IMR-90 (cell line): ENCODE measurements at regions not wholly inside any gene's neighbourhood (a gene's known extent, or its start where the extent isn't known, plus 50 kb on each side); places are given as distances from the start of the nearest gene placed in this dataset.

ENCODE experiments used
- ATAC-seq: fragments of 200-7000 bp; cut with Tn5 transposase; 2 replicates; pipeline ENCODE4 v1.9.1; 2020; ENCODE audit warnings: low read depth, mild to moderate bottlenecking, moderate library complexity
- BruUV-seq: library from RNA; stranded (reverse); fragments of 400-500 nt; replicated peaks from 2 replicates; lab custom pipeline; 2021; lab: Mats Ljungman, UMichigan
- CTCF ChIA-PET: fragments of 300-600 bp; formaldehyde crosslinking; extraction: SDS; loops from one replicate; lab custom pipeline; 2021; ENCODE audit warnings: antibody characterized with exemption; lab: Yijun Ruan, JAX
- POLR2A ChIA-PET: fragments of 300-600 bp; sonication (Branson Sonifier 250); formaldehyde crosslinking; loops from one replicate; lab custom pipeline; 2022; ENCODE audit warnings: antibody characterized with exemption; ENCODE audit not compliant: unreplicated experiment; lab: Charles Lee
- DNase-seq: peaks from one replicate; pipeline ENCODE4 v3.0.0; 2013
- H2AFZ ChIP-seq: replicated peaks from 2 replicates; pipeline ENCODE3; 2013; ENCODE audit warnings: low read length, mild to moderate bottlenecking; ENCODE audit not compliant: poor library complexity
- H2AK5ac ChIP-seq: 2 replicates; pipeline ENCODE4 v1.6.1; 2013; ENCODE audit warnings: low read depth, low read length, inconsistent platforms
- H2AK9ac ChIP-seq: replicated peaks from 2 replicates; pipeline ENCODE3; 2013; ENCODE audit warnings: mild to moderate bottlenecking, low read depth, low read length, moderate library complexity; ENCODE audit not compliant: poor library complexity
- H2BK120ac ChIP-seq: 2 replicates; pipeline ENCODE4 v1.6.1; 2013; ENCODE audit warnings: low read depth, low read length, inconsistent platforms
- H2BK15ac ChIP-seq: 3 replicates; pipeline ENCODE4 v1.6.1; 2013; ENCODE audit warnings: low read depth, low read length, inconsistent platforms
- H2BK20ac ChIP-seq: 2 replicates; pipeline ENCODE4 v1.6.1; 2013; ENCODE audit warnings: low read depth, mild to moderate bottlenecking, inconsistent platforms, low read length, moderate library complexity
- H2BK5ac ChIP-seq: 2 replicates; pipeline ENCODE4 v1.6.1; 2013; ENCODE audit warnings: mild to moderate bottlenecking, low read depth, low read length, inconsistent platforms; ENCODE audit not compliant: poor library complexity, severe bottlenecking
- H3K14ac ChIP-seq: replicated peaks from 2 replicates; pipeline ENCODE4 v1.6.1; 2013; ENCODE audit warnings: low read depth, low read length, inconsistent platforms
- H3K18ac ChIP-seq: 2 replicates; pipeline ENCODE4 v1.6.1; 2013; ENCODE audit warnings: low read depth, low read length, control low read depth
- H3K23ac ChIP-seq: 2 replicates; pipeline ENCODE4 v1.6.1; 2013; ENCODE audit warnings: low read depth, low read length, inconsistent platforms
- H3K27ac ChIP-seq: 2 replicates; pipeline ENCODE4 v1.5.1; 2013; ENCODE audit warnings: mild to moderate bottlenecking, control low read depth, low read length; ENCODE audit not compliant: insufficient read depth
- H3K27me3 ChIP-seq: 2 replicates; pipeline ENCODE4 v1.6.1; 2013; ENCODE audit warnings: low read length; ENCODE audit not compliant: control insufficient read depth, insufficient read depth
- H3K36me3 ChIP-seq: 2 replicates; pipeline ENCODE4 v1.6.1; 2013; ENCODE audit warnings: low read length, mixed read lengths; ENCODE audit not compliant: control insufficient read depth, insufficient read depth
- H3K4ac ChIP-seq: 2 replicates; pipeline ENCODE4 v1.6.1; 2013; ENCODE audit warnings: low read depth, low read length, inconsistent platforms
- H3K4me1 ChIP-seq: 2 replicates; pipeline ENCODE4 v1.6.1; 2013; ENCODE audit warnings: low read length, mixed read lengths; ENCODE audit not compliant: control insufficient read depth, insufficient read depth
- H3K4me2 ChIP-seq: 2 replicates; pipeline ENCODE4 v1.6.1; 2013; ENCODE audit warnings: low read depth, mild to moderate bottlenecking, control low read depth, low read length, moderate library complexity
- H3K4me3 ChIP-seq: 2 replicates; pipeline ENCODE4 v1.5.1; 2013; ENCODE audit warnings: low read depth, mild to moderate bottlenecking, control low read depth, low read length, moderate library complexity; ENCODE audit not compliant: insufficient read depth
- H3K56ac ChIP-seq: 2 replicates; pipeline ENCODE4 v1.6.1; 2013; ENCODE audit warnings: low read length, inconsistent platforms; ENCODE audit not compliant: insufficient read depth; ENCODE audit errors: extremely low read depth
- H3K79me1 ChIP-seq, 2 experiments: 2 replicates each; pipeline ENCODE4 v1.6.1; 2013; ENCODE audit warnings: low read length in 2 of 2, inconsistent platforms in 1 of 2, low read depth in 1 of 2
- H3K9ac ChIP-seq: 2 replicates; pipeline ENCODE4 v1.6.1; 2013; ENCODE audit warnings: low read depth, low read length, control low read depth
- H3K9me1 ChIP-seq: 2 replicates; pipeline ENCODE4 v1.6.1; 2013; ENCODE audit warnings: low read length, inconsistent platforms; ENCODE audit not compliant: insufficient read depth
- H3K9me3 ChIP-seq: 2 replicates; pipeline ENCODE4 v1.6.1; 2013; ENCODE audit warnings: low read length; ENCODE audit not compliant: control insufficient read depth, insufficient read depth
- H4K20me1 ChIP-seq: 2 replicates; pipeline ENCODE4 v1.6.1; 2013; ENCODE audit warnings: low read length, inconsistent platforms; ENCODE audit not compliant: insufficient read depth
- H4K5ac ChIP-seq: 2 replicates; pipeline ENCODE4 v1.6.1; 2013; ENCODE audit warnings: mild to moderate bottlenecking, low read depth, low read length, control low read depth
- H4K8ac ChIP-seq, 2 experiments: 2 replicates each; pipeline ENCODE4 v1.6.1; 2013; ENCODE audit warnings: low read depth in 2 of 2, low read length in 2 of 2, control low read depth in 1 of 2, inconsistent platforms in 1 of 2
- H4K91ac ChIP-seq: 2 replicates; pipeline ENCODE4 v1.6.1; 2013; ENCODE audit warnings: low read depth, low read length, inconsistent platforms; ENCODE audit not compliant: insufficient read depth
- CEBPB ChIP-seq: IDR thresholded peaks from 2 replicates; pipeline ENCODE4 v1.6.1; 2012; ENCODE audit warnings: low read depth, low read length, improper control_type of control experiment
- FOS ChIP-seq: fragments of 150-350 bp; IDR thresholded peaks from 2 replicates; pipeline ENCODE4 v1.6.1; 2016; ENCODE audit warnings: low read depth, low read length
- MAFK ChIP-seq: IDR thresholded peaks from 2 replicates; pipeline ENCODE4 v1.6.1; 2012; ENCODE audit warnings: low read depth, low read length, improper control_type of control experiment
- MAZ ChIP-seq: IDR thresholded peaks from 2 replicates; pipeline ENCODE4 v1.6.1; 2012; ENCODE audit warnings: low read depth, mild to moderate bottlenecking, low read length, improper control_type of control experiment, moderate library complexity, borderline replicate concordance
- MXI1 ChIP-seq: IDR thresholded peaks from 2 replicates; pipeline ENCODE4 v1.6.1; 2012; ENCODE audit warnings: low read depth, mild to moderate bottlenecking, low read length, moderate library complexity, borderline replicate concordance
- RAD21 ChIP-seq: IDR thresholded peaks from 2 replicates; pipeline ENCODE4 v1.6.1; 2012; ENCODE audit warnings: low read length, improper control_type of control experiment
- RFX5 ChIP-seq: IDR thresholded peaks from 2 replicates; pipeline ENCODE4 v1.8.0; 2012; ENCODE audit warnings: low read depth, mild to moderate bottlenecking, low read length, moderate library complexity
- WGBS, 2 experiments: methylation state at CpG; one replicate each; pipeline versions ENCODE4 v1.1.5 to v1.1.7; 2013; ENCODE audit warnings: missing lambda C conversion rate in 2 of 2; ENCODE audit not compliant: insufficient read length in 1 of 2; ENCODE audit errors: extremely low coverage in 2 of 2; 5-methylcytosine and 5-hydroxymethylcytosine counted together
- dilution Hi-C: fragments of 300-500 bp; cut with HindIII; formaldehyde crosslinking; loops from one replicate; pipeline ENCODE4 v1.14.3; 2018; ENCODE audit warnings: low sequenced_read_pairs; ENCODE audit not compliant: unreplicated experiment
- in situ Hi-C: fragments of 300-500 bp; cut with MboI; formaldehyde crosslinking; loops from 3 replicates; pipeline ENCODE4 v1.14.3; 2019; ENCODE audit warnings: low sequenced_read_pairs, inconsistent platforms, mixed read lengths
- intact Hi-C: fragments of 100-400 bp; cut with micrococcal nuclease; formaldehyde crosslinking; loops from 2 replicates; pipeline ENCODE4 v1.10.0; 2022
- TF ChIP-seq, protein P1 (sequence below): fragments of 150-350 bp; IDR thresholded peaks from 2 replicates; pipeline ENCODE4 v1.6.1; 2016; ENCODE audit warnings: low read depth, mild to moderate bottlenecking, low read length, moderate library complexity, borderline replicate concordance

- Histone ChIP-seq H3K9ac (no peak overlapping the region), H2AK9ac (no peak overlapping the region), H3K27me3 (no peaks in the 10 kb centered on the region), H4K20me1 (no peaks in the 10 kb centered on the region), H4K8ac (no peak overlapping the region), H3K4me3 (no peak overlapping the region), H2AK5ac (no peak overlapping the region), H3K18ac (no peak overlapping the region), H3K4ac (no peak overlapping the region), H2BK20ac (no peak overlapping the region), H3K4me1 (no peaks in the 10 kb centered on the region), H3K36me3 (no peaks in the 10 kb centered on the region), H3K27ac (no peak overlapping the region), H2BK5ac (no peak overlapping the region), H2BK15ac (no peak overlapping the region), H3K9me3 (no peaks in the 10 kb centered on the region), H3K4me2 (no peak overlapping the region), H4K5ac (no peak overlapping the region), H3K79me1 (no peaks in the 10 kb centered on the region), H3K56ac (no peak overlapping the region), H4K91ac (no peak overlapping the region), H2BK120ac (no peak overlapping the region), H3K14ac (no peak overlapping the region), H2AFZ (no peak overlapping the region), H3K23ac (no peak overlapping the region), H3K9me1 (no peaks in the 10 kb centered on the region)
- TF ChIP-seq CEBPB (no peak), MXI1 (no peak), MAFK (no peak), RAD21 (no peak), FOS (no peak), MAZ (no peak), RFX5 (no peak)
- TF ChIP-seq, protein P1, sequence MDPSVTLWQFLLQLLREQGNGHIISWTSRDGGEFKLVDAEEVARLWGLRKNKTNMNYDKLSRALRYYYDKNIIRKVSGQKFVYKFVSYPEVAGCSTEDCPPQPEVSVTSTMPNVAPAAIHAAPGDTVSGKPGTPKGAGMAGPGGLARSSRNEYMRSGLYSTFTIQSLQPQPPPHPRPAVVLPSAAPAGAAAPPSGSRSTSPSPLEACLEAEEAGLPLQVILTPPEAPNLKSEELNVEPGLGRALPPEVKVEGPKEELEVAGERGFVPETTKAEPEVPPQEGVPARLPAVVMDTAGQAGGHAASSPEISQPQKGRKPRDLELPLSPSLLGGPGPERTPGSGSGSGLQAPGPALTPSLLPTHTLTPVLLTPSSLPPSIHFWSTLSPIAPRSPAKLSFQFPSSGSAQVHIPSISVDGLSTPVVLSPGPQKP, result no peak
- ATAC-seq, result no peak
- DNase-seq, result no peak
- in situ Hi-C loops, result no loop called here
- POLR2A ChIA-PET, result no interaction called here
- WGBS, 2 experiments, result no CpG with 5 or more reads among the region's 4 CpGs
- BruUV-seq, result no TSS peak
- dilution Hi-C loops, result no loop called here
- intact Hi-C loops, result no loop called here
- CTCF ChIA-PET, result no interaction called here
Measured at GRCh38 chr13:58882516-58882915, 1251.0 kb downstream of the PCDH17 start.
